Neural cell (in vitro differentiated cells): ENCODE measurements at regions not wholly inside any gene's neighbourhood (a gene's known extent, or its start where the extent isn't known, plus 50 kb on each side); places are given as distances from the start of the nearest gene placed in this dataset.

Source experiments
- H2AFZ ChIP-seq: fragments of 200-600, 300-800 bp; sonication (generic), shearing (Covaris generic); 2 replicates; pipeline ENCODE4 v1.6.0; 2014; ENCODE audit warnings: low read depth, mild to moderate bottlenecking, antibody characterized with exemption, low read length, moderate library complexity
- H3F3A ChIP-seq: fragments of 200-600 bp; shearing (Covaris generic); 2 replicates; pipeline ENCODE4 v1.6.1; 2016; ENCODE audit warnings: mild to moderate bottlenecking, moderate library complexity, mixed read lengths, antibody characterized with exemption, low read length; ENCODE audit not compliant: insufficient read depth, poor library complexity, severe bottlenecking
- H3K27ac ChIP-seq: fragments of 200-600, 300-800 bp; sonication (generic), shearing (Covaris generic); 2 replicates; pipeline ENCODE4 v1.5.1; 2014; ENCODE audit warnings: mild to moderate bottlenecking, low read length, moderate library complexity
- H3K27me3 ChIP-seq: fragments of 300-800, 200-600 bp; sonication (generic), shearing (Covaris generic); 2 replicates; pipeline ENCODE4 v1.6.0; 2014; ENCODE audit warnings: mild to moderate bottlenecking, low read depth, low read length, moderate library complexity; ENCODE audit not compliant: insufficient read depth
- H3K36me3 ChIP-seq: fragments of 300-800, 200-600 bp; sonication (generic), shearing (Covaris generic); 2 replicates; pipeline ENCODE4 v1.5.1; 2014; ENCODE audit warnings: mild to moderate bottlenecking, antibody characterized with exemption, low read length, moderate library complexity; ENCODE audit not compliant: insufficient read depth
- H3K4me2 ChIP-seq: fragments of 300-800, 200-600 bp; sonication (generic), shearing (Covaris generic); 2 replicates; pipeline ENCODE4 v1.6.0; 2014; ENCODE audit warnings: mild to moderate bottlenecking, low read length
- H3K4me3 ChIP-seq: fragments of 300-800, 200-600 bp; sonication (generic), shearing (Covaris generic); 2 replicates; pipeline ENCODE4 v1.5.1; 2014; ENCODE audit warnings: mild to moderate bottlenecking, low read length, moderate library complexity
- H3K79me2 ChIP-seq: fragments of 200-600 bp; shearing (Covaris generic); replicated peaks from 2 replicates; pipeline ENCODE4 v1.6.0; 2014; ENCODE audit warnings: mild to moderate bottlenecking, low read length, moderate library complexity; ENCODE audit not compliant: insufficient read depth
- H3K9ac ChIP-seq: fragments of 300-800, 200-600 bp; sonication (generic), shearing (Covaris generic); 2 replicates; pipeline ENCODE4 v1.6.1; 2016; ENCODE audit warnings: mild to moderate bottlenecking, low read length, mixed read lengths
- H3K9me2 ChIP-seq: fragments of 200-600 bp; shearing (Covaris generic); 2 replicates; pipeline ENCODE4 v1.6.1; 2016; ENCODE audit warnings: mild to moderate bottlenecking, low read length, mixed read lengths; ENCODE audit not compliant: insufficient read depth
- H3K9me3 ChIP-seq: fragments of 200-600, 300-800 bp; sonication (generic), shearing (Covaris generic); 2 replicates; pipeline ENCODE4 v1.6.1; 2016; ENCODE audit warnings: mild to moderate bottlenecking, mixed run types, low read length, moderate library complexity, mixed read lengths
- H4K20me1 ChIP-seq: fragments of 200-600 bp; shearing (Covaris generic); 2 replicates; pipeline ENCODE4 v1.6.1; 2016; ENCODE audit warnings: mild to moderate bottlenecking, mixed run types; ENCODE audit not compliant: insufficient read depth
- CTCF ChIP-seq: fragments of 450-650 bp; IDR thresholded peaks from 2 replicates; pipeline ENCODE4 v1.5.1; 2014; ENCODE audit warnings: antibody characterized with exemption, mild to moderate bottlenecking, moderate library complexity; ENCODE audit not compliant: poor library complexity, severe bottlenecking
- EP300 ChIP-seq: fragments of 450-650 bp; conservative IDR thresholded peaks from 2 replicates; pipeline ENCODE4 v1.6.1; 2014; ENCODE audit warnings: antibody characterized with exemption, mild to moderate bottlenecking, moderate library complexity; ENCODE audit not compliant: poor library complexity, severe bottlenecking
- EZH2 ChIP-seq: fragments of 200-600, 300-800 bp; shearing (Covaris generic), sonication (generic); IDR thresholded peaks from 2 replicates; pipeline ENCODE4 v1.6.1; 2014; ENCODE audit warnings: antibody characterized with exemption, low read length, borderline replicate concordance, mild to moderate bottlenecking; ENCODE audit not compliant: insufficient read depth, poor library complexity, severe bottlenecking
- MXI1 ChIP-seq: fragments of 450-650 bp; conservative IDR thresholded peaks from 2 replicates; pipeline ENCODE4 v1.6.1; 2014; ENCODE audit warnings: antibody characterized with exemption, mild to moderate bottlenecking; ENCODE audit not compliant: poor library complexity, severe bottlenecking
- POLR2AphosphoS5 ChIP-seq: IDR thresholded peaks from 2 replicates; pipeline ENCODE4 v1.6.1; 2012
- RAD21 ChIP-seq: fragments of 450-650 bp; conservative IDR thresholded peaks from 2 replicates; pipeline ENCODE4 v1.6.1; 2014; ENCODE audit warnings: antibody characterized with exemption, mild to moderate bottlenecking, moderate library complexity
- SMC3 ChIP-seq: fragments of 450-650 bp; conservative IDR thresholded peaks from 2 replicates; pipeline ENCODE4 v1.6.1; 2014; ENCODE audit warnings: antibody characterized with exemption, mild to moderate bottlenecking, moderate library complexity; ENCODE audit not compliant: poor library complexity
- TAF1 ChIP-seq: IDR thresholded peaks from 2 replicates; pipeline ENCODE4 v1.6.1; 2012; ENCODE audit warnings: low read depth
- TF ChIP-seq, protein P1 (sequence below): IDR thresholded peaks from 2 replicates; pipeline ENCODE4 v1.6.1; 2012; ENCODE audit warnings: borderline replicate concordance

DNA sequence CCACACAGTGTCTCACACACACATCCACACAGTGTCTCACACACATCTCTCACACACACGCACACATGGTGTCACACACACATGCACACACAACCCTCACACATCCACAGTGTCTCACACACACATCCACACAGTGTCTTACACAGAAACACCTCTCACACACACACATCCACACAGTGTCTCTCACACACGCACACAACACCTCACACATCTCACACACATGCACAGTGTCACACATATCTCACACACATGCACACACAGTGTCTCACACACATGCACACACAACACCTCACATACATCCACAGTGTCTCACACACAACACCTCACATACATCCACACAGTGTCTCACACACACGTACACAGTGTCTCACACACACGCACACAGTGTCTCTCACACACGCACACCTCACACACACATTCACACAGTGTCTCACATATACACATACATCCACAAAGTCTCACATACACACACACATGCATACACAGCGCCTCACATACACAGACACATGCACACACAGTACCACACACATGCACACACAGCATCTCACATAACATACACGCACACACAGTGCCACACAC, 473.9 kb upstream of the HS6ST1 start:
- H3K9ac ChIP-seq = no peak overlapping the region
- H2AFZ ChIP-seq = no peak overlapping the region
- H3K9me3 ChIP-seq = no peaks in the 10 kb centered on the region
- no peaks in the 10 kb centered on the region for H4K20me1 ChIP-seq
- H3K4me2 ChIP-seq = no peak overlapping the region
- no peaks in the 10 kb centered on the region for H3K79me2 ChIP-seq
- TF ChIP-seq SMC3 (no peak), RAD21 (no peak), EP300 (no peak), EZH2 (no peak), MXI1 (no peak), CTCF (no peak), TAF1 (no peak), POLR2AphosphoS5 (no peak)
- TF ChIP-seq, protein P1, sequence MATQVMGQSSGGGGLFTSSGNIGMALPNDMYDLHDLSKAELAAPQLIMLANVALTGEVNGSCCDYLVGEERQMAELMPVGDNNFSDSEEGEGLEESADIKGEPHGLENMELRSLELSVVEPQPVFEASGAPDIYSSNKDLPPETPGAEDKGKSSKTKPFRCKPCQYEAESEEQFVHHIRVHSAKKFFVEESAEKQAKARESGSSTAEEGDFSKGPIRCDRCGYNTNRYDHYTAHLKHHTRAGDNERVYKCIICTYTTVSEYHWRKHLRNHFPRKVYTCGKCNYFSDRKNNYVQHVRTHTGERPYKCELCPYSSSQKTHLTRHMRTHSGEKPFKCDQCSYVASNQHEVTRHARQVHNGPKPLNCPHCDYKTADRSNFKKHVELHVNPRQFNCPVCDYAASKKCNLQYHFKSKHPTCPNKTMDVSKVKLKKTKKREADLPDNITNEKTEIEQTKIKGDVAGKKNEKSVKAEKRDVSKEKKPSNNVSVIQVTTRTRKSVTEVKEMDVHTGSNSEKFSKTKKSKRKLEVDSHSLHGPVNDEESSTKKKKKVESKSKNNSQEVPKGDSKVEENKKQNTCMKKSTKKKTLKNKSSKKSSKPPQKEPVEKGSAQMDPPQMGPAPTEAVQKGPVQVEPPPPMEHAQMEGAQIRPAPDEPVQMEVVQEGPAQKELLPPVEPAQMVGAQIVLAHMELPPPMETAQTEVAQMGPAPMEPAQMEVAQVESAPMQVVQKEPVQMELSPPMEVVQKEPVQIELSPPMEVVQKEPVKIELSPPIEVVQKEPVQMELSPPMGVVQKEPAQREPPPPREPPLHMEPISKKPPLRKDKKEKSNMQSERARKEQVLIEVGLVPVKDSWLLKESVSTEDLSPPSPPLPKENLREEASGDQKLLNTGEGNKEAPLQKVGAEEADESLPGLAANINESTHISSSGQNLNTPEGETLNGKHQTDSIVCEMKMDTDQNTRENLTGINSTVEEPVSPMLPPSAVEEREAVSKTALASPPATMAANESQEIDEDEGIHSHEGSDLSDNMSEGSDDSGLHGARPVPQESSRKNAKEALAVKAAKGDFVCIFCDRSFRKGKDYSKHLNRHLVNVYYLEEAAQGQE = no peak
- H3K27ac ChIP-seq = no peak overlapping the region
- H3K4me3 ChIP-seq = no peak overlapping the region
- no peaks in the 10 kb centered on the region for H3K27me3 ChIP-seq
- no peaks in the 10 kb centered on the region for H3K9me2 ChIP-seq
- no peaks in the 10 kb centered on the region for H3F3A ChIP-seq
- no peaks in the 10 kb centered on the region for H3K36me3 ChIP-seq

DNA sequence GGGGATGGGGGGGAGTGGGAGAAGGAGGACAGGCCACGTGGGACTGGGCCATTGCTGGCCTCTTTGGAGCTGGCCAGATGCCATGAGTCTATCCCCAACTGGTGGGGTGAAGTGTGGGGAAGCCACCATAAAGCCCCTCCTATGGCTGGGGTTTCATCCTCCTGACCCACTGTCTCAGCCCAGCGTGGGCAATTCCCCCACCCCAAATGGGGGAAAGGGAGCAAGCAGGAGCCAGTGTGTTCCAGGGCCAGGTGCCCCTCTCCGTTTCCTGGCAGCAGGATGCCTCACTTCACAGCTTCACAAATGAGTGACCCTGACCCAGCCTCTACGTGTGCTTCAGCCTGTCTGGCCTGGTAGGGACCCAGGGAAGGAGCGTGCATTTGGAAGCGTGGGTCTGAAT, 474.7 kb upstream of the HS6ST1 start:
- Histone ChIP-seq H3K9ac (no peak overlapping the region), H3K4me3 (no peak overlapping the region), H3K27ac (no peak overlapping the region), H3K9me2 (no peaks in the 10 kb centered on the region), H3K9me3 (no peaks in the 10 kb centered on the region), H2AFZ (no peak overlapping the region), H3K4me2 (no peak overlapping the region), H4K20me1 (no peaks in the 10 kb centered on the region), H3K27me3 (no peaks in the 10 kb centered on the region), H3F3A (no peaks in the 10 kb centered on the region), H3K79me2 (no peaks in the 10 kb centered on the region), H3K36me3 (no peaks in the 10 kb centered on the region)
- TF ChIP-seq EZH2 = no peak
- no peak for TF ChIP-seq POLR2AphosphoS5
- TF ChIP-seq CTCF = no peak
